H1 (cell line): ENCODE measurements at regions not wholly inside any gene's neighbourhood (a gene's known extent, or its start where the extent isn't known, plus 50 kb on each side); places are given as distances from the start of the nearest gene placed in this dataset.

ENCODE experiments used
- FOSL1 ChIP-seq: IDR thresholded peaks from 2 replicates; pipeline ENCODE4 v1.6.1; 2011; ENCODE audit warnings: mild to moderate bottlenecking, low read depth, low read length, moderate library complexity; ENCODE audit not compliant: insufficient read depth
- MAFK ChIP-seq: IDR thresholded peaks from 2 replicates; pipeline ENCODE4 v1.6.1; 2012; ENCODE audit warnings: low read depth, mild to moderate bottlenecking, improper control_type of control experiment, low read length
- PHF8 ChIP-seq: fragments of 200-600 bp; sonication (generic); conservative IDR thresholded peaks from 2 replicates; pipeline ENCODE4 v1.7.1; 2012; ENCODE audit warnings: low read depth, mild to moderate bottlenecking, inconsistent platforms, low read length, moderate library complexity
- POLR2AphosphoS5 ChIP-seq: IDR thresholded peaks from 2 replicates; pipeline ENCODE4 v1.6.1; 2011; ENCODE audit warnings: low read depth, low read length
- SIRT6 ChIP-seq: IDR thresholded peaks from one replicate; pipeline ENCODE4 v1.7.1; 2012; ENCODE audit warnings: low read length, inconsistent platforms
- SUZ12 ChIP-seq: fragments of 200-600 bp; sonication (generic); IDR thresholded peaks from 2 replicates; pipeline ENCODE4 v1.6.1; 2012; ENCODE audit warnings: mild to moderate bottlenecking, inconsistent platforms, low read length, moderate library complexity, mixed read lengths
- TAF1 ChIP-seq: IDR thresholded peaks from 2 replicates; pipeline ENCODE4 v1.6.1; 2011; ENCODE audit warnings: mild to moderate bottlenecking, low read depth, low read length
- TBP ChIP-seq: IDR thresholded peaks from 2 replicates; pipeline ENCODE4 v1.6.1; 2011; ENCODE audit warnings: low read depth, low read length, improper control_type of control experiment
- TCF12 ChIP-seq: IDR thresholded peaks from 2 replicates; pipeline ENCODE4 v1.6.1; 2011; ENCODE audit warnings: low read depth, mild to moderate bottlenecking, low read length
- TF ChIP-seq, protein P1 (sequence below): fragments of 300-600 bp; sonication (generic); IDR thresholded peaks from 2 replicates; pipeline ENCODE4 v1.7.1; 2012; ENCODE audit warnings: low read length, moderate library complexity, mild to moderate bottlenecking, inconsistent platforms; ENCODE audit not compliant: insufficient replicate concordance

DNA sequence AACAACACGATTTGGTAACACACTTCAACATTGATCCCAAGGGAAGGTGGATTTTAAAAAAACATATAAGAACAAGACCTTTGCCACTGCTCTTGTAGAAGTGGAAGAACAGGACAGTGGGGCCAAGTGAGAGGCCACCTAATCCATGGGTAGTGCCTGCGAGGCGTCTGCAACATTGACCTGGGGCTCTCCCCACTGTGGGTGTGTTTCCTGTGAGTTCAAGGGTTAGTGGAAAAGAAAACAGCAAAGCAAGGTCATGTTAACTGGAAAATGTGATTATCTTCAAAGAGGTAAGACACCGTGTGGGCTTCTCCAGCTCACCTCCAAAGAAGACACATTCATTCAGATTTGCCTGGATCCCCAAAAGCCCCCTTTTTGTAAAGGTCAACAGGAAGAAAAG, 327.0 kb downstream of the UQCRFS1 start (continued):
- TF ChIP-seq, protein P1, sequence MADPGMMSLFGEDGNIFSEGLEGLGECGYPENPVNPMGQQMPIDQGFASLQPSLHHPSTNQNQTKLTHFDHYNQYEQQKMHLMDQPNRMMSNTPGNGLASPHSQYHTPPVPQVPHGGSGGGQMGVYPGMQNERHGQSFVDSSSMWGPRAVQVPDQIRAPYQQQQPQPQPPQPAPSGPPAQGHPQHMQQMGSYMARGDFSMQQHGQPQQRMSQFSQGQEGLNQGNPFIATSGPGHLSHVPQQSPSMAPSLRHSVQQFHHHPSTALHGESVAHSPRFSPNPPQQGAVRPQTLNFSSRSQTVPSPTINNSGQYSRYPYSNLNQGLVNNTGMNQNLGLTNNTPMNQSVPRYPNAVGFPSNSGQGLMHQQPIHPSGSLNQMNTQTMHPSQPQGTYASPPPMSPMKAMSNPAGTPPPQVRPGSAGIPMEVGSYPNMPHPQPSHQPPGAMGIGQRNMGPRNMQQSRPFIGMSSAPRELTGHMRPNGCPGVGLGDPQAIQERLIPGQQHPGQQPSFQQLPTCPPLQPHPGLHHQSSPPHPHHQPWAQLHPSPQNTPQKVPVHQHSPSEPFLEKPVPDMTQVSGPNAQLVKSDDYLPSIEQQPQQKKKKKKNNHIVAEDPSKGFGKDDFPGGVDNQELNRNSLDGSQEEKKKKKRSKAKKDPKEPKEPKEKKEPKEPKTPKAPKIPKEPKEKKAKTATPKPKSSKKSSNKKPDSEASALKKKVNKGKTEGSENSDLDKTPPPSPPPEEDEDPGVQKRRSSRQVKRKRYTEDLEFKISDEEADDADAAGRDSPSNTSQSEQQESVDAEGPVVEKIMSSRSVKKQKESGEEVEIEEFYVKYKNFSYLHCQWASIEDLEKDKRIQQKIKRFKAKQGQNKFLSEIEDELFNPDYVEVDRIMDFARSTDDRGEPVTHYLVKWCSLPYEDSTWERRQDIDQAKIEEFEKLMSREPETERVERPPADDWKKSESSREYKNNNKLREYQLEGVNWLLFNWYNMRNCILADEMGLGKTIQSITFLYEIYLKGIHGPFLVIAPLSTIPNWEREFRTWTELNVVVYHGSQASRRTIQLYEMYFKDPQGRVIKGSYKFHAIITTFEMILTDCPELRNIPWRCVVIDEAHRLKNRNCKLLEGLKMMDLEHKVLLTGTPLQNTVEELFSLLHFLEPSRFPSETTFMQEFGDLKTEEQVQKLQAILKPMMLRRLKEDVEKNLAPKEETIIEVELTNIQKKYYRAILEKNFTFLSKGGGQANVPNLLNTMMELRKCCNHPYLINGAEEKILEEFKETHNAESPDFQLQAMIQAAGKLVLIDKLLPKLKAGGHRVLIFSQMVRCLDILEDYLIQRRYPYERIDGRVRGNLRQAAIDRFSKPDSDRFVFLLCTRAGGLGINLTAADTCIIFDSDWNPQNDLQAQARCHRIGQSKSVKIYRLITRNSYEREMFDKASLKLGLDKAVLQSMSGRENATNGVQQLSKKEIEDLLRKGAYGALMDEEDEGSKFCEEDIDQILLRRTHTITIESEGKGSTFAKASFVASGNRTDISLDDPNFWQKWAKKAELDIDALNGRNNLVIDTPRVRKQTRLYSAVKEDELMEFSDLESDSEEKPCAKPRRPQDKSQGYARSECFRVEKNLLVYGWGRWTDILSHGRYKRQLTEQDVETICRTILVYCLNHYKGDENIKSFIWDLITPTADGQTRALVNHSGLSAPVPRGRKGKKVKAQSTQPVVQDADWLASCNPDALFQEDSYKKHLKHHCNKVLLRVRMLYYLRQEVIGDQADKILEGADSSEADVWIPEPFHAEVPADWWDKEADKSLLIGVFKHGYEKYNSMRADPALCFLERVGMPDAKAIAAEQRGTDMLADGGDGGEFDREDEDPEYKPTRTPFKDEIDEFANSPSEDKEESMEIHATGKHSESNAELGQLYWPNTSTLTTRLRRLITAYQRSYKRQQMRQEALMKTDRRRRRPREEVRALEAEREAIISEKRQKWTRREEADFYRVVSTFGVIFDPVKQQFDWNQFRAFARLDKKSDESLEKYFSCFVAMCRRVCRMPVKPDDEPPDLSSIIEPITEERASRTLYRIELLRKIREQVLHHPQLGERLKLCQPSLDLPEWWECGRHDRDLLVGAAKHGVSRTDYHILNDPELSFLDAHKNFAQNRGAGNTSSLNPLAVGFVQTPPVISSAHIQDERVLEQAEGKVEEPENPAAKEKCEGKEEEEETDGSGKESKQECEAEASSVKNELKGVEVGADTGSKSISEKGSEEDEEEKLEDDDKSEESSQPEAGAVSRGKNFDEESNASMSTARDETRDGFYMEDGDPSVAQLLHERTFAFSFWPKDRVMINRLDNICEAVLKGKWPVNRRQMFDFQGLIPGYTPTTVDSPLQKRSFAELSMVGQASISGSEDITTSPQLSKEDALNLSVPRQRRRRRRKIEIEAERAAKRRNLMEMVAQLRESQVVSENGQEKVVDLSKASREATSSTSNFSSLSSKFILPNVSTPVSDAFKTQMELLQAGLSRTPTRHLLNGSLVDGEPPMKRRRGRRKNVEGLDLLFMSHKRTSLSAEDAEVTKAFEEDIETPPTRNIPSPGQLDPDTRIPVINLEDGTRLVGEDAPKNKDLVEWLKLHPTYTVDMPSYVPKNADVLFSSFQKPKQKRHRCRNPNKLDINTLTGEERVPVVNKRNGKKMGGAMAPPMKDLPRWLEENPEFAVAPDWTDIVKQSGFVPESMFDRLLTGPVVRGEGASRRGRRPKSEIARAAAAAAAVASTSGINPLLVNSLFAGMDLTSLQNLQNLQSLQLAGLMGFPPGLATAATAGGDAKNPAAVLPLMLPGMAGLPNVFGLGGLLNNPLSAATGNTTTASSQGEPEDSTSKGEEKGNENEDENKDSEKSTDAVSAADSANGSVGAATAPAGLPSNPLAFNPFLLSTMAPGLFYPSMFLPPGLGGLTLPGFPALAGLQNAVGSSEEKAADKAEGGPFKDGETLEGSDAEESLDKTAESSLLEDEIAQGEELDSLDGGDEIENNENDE, result no peak
- TF ChIP-seq SUZ12 (no peak), TBP (no peak), MAFK (no peak), SIRT6 (no peak), PHF8 (no peak), POLR2AphosphoS5 (no peak), FOSL1 (no peak), TAF1 (no peak), TCF12 (no peak)
